ENCODE measurements at regions not wholly inside any gene's neighbourhood (a gene's known extent, or its start where the extent isn't known, plus 50 kb on each side); places are given as distances from the start of the nearest gene placed in this dataset.

GRCh38 chr14:97900196-97900854, 1103.1 kb downstream of the VRK1 start:
- no peak for DNase-seq

- no peak for DNase-seq
Observed at GRCh38 chr14:97902630-97903029, 1105.4 kb downstream of the VRK1 start.

GRCh38 chr14:97903821-97904220, 1106.6 kb downstream of the VRK1 start:
- DNase-seq = no peak

GRCh38 chr14:97912217-97912616, 1115.0 kb downstream of the VRK1 start:
- DNase-seq = no peak

GRCh38 chr14:97916100-97916499, 1118.9 kb downstream of the VRK1 start:
- DNase-seq = no peak

- DNase-seq = no peak
Observed at GRCh38 chr14:97916669-97917568, 1119.7 kb downstream of the VRK1 start.

GRCh38 chr14:97920201-97920600, 1123.0 kb downstream of the VRK1 start:
- no peak for DNase-seq

GRCh38 chr14:97921296-97921695, 1124.1 kb downstream of the VRK1 start:
- no peak for DNase-seq

GRCh38 chr14:97924922-97925613, 1127.9 kb downstream of the VRK1 start:
- no peak for DNase-seq

GRCh38 chr14:97930166-97930565, 1133.0 kb downstream of the VRK1 start:
- DNase-seq = no peak

GRCh38 chr14:97931273-97931672, 1134.1 kb downstream of the VRK1 start:
- DNase-seq = no peak

GRCh38 chr14:97942921-97943320, 1145.7 kb downstream of the VRK1 start:
- peak; percentile 74 for DNase-seq

- no peak for DNase-seq
Observed at GRCh38 chr14:97943619-97944018, 1146.4 kb downstream of the VRK1 start.

- no peak for DNase-seq
Observed at GRCh38 chr14:97944380-97944779, 1147.2 kb downstream of the VRK1 start.

- DNase-seq = no peak
Observed at GRCh38 chr14:97945631-97946030, 1148.4 kb downstream of the VRK1 start.

- no peak for DNase-seq
Observed at GRCh38 chr14:97946240-97946639, 1149.1 kb downstream of the VRK1 start.

GRCh38 chr14:97946641-97947040, 1149.5 kb downstream of the VRK1 start:
- DNase-seq = peak; percentile 33

- peak; percentile 58 for DNase-seq
Observed at GRCh38 chr14:97948841-97949240, 1151.7 kb downstream of the VRK1 start.

GRCh38 chr14:97956581-97957340, 1159.6 kb downstream of the VRK1 start:
- no peak for DNase-seq

- no peak for DNase-seq
Observed at GRCh38 chr14:97959251-97959650, 1162.1 kb downstream of the VRK1 start.

- no peak for DNase-seq
Observed at GRCh38 chr14:97960436-97960835, 1163.3 kb downstream of the VRK1 start.

- DNase-seq = no peak
Observed at GRCh38 chr14:97970222-97970621, 1173.0 kb downstream of the VRK1 start.
